CD4-positive, alpha-beta T cell treated with Interleukin-17A for 1 hour (primary cell): ENCODE measurements at regions not wholly inside any gene's neighbourhood (a gene's known extent, or its start where the extent isn't known, plus 50 kb on each side); places are given as distances from the start of the nearest gene placed in this dataset.
"Not testable (repeated sequence)": the region's sequence is repeated elsewhere in the genome, so short reads cannot be mapped to it uniquely, and the experiment has no call there.

Experiments
- DNase-seq: peaks from one replicate; pipeline ENCODE4 v3.0.0-alpha.2; 2020

- DNase-seq: peak; percentile 23
Observed at GRCh38 chr5:174453690-174454089, 270.7 kb upstream of the MSX2 start.

GRCh38 chr5:174454464-174454863 lies 269.9 kb upstream of the MSX2 start:
- peak; percentile 70 for DNase-seq

- no peak for DNase-seq
Observed at GRCh38 chr5:174454890-174455289, 269.5 kb upstream of the MSX2 start.

GRCh38 chr5:174455301-174455700 lies 269.1 kb upstream of the MSX2 start:
- DNase-seq: no peak

GRCh38 chr5:174457141-174457678 lies 267.2 kb upstream of the MSX2 start:
- no peak for DNase-seq

GRCh38 chr5:174459071-174459702 lies 265.2 kb upstream of the MSX2 start:
- no peak for DNase-seq

GRCh38 chr5:174459832-174460448 lies 264.4 kb upstream of the MSX2 start:
- no peak for DNase-seq

- no peak for DNase-seq
Observed at GRCh38 chr5:174462129-174462528, 262.3 kb upstream of the MSX2 start.

- no peak for DNase-seq
Observed at GRCh38 chr5:174464504-174465165, 259.7 kb upstream of the MSX2 start.

GRCh38 chr5:174471528-174471927 lies 252.9 kb upstream of the MSX2 start:
- DNase-seq: not testable (repeated sequence)

GRCh38 chr5:174472956-174473355 lies 251.4 kb upstream of the MSX2 start:
- no peak for DNase-seq

- DNase-seq: not testable (repeated sequence)
Observed at GRCh38 chr5:174476001-174476400, 248.4 kb upstream of the MSX2 start.

GRCh38 chr5:174479325-174479724 lies 245.1 kb upstream of the MSX2 start:
- DNase-seq: no peak

- no peak for DNase-seq
Observed at GRCh38 chr5:174481737-174482136, 242.6 kb upstream of the MSX2 start.

- no peak for DNase-seq
Observed at GRCh38 chr5:174482607-174483024, 241.8 kb upstream of the MSX2 start.

GRCh38 chr5:174483411-174483810 lies 241.0 kb upstream of the MSX2 start:
- no peak for DNase-seq

- DNase-seq: no peak
Observed at GRCh38 chr5:174489215-174489614, 235.2 kb upstream of the MSX2 start.

GRCh38 chr5:174489920-174490597 lies 234.3 kb upstream of the MSX2 start:
- DNase-seq: no peak

- no peak for DNase-seq
Observed at GRCh38 chr5:174490728-174491127, 233.7 kb upstream of the MSX2 start.

GRCh38 chr5:174491265-174491664 lies 233.1 kb upstream of the MSX2 start:
- DNase-seq: no peak

GRCh38 chr5:174491761-174492350 lies 232.5 kb upstream of the MSX2 start:
- no peak for DNase-seq

- DNase-seq: no peak
Observed at GRCh38 chr5:174493530-174493929, 230.9 kb upstream of the MSX2 start.

- DNase-seq: not testable (repeated sequence)
Observed at GRCh38 chr5:174497939-174498338, 226.4 kb upstream of the MSX2 start.
